ENCODE measurements at regions not wholly inside any gene's neighbourhood (a gene's known extent, or its start where the extent isn't known, plus 50 kb on each side); places are given as distances from the start of the nearest gene placed in this dataset.

DNA sequence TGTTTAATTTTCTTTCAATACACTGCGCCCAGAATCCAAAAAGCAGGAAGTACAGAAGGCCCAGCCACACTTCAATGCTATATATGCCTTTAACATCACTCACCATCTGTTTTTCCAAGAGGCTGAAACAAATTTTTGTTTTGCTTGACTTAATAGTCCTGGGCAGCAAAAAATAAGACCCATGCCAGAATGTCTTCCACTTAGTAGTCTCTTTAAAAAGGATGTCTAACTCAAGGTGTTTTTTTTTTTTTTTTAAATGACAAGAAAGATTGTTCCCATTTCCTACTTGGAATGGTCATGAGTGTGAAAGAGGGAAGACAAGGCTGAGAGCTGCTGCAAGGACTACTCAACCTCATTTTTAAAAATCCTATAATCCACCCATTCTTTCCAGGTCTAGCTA lies 590.3 kb upstream of the SGO1 start:
- no peak overlapping the region for H3K9ac ChIP-seq (ENCODE audit: low read length)
- RAD21 ChIA-PET (ENCODE audit: low non-redundant PET in 1 of 2, low total read pairs in 2 of 2, uncharacterized antibody in 2 of 2, unreplicated experiment in 2 of 2) = no interaction called here
- ATAC-seq = no peak
- H3K79me2 ChIP-seq (ENCODE audit: insufficient read depth, low read length) = no peaks in the 10 kb centered on the region
- POLR2A ChIA-PET = no interaction called here
- TF ChIP-seq ELF1 (IDR thresholded peaks at IDR 0.05; ENCODE audit: borderline replicate concordance, low read depth) (no peak), POLR2AphosphoS5 (IDR thresholded peaks at IDR 0.05; ENCODE audit: low read depth, low read length) (no peak), FOSL1 (IDR thresholded peaks at IDR 0.05; ENCODE audit: low read depth) (no peak), CEBPB (IDR thresholded peaks at IDR 0.05; ENCODE audit: low read depth) (no peak), EZH2 (IDR thresholded peaks at IDR 0.05) (no peak), ZBTB33 (IDR thresholded peaks at IDR 0.05; ENCODE audit: extremely low read depth, insufficient replicate concordance, low read length) (no peak), EZH2phosphoT487 (IDR thresholded peaks at IDR 0.05; ENCODE audit: borderline replicate concordance) (no peak), SIN3A (IDR thresholded peaks at IDR 0.05; ENCODE audit: low read depth) (no peak), ZFX (IDR thresholded peaks at IDR 0.05) (no peak), JUND (IDR thresholded peaks at IDR 0.05) (no peak), REST (IDR thresholded peaks at IDR 0.05; ENCODE audit: low read depth) (no peak), TCF7L2 (IDR thresholded peaks at IDR 0.05; ENCODE audit: borderline replicate concordance, extremely low read depth, insufficient read depth, insufficient read length) (no peak), SP1 (IDR thresholded peaks at IDR 0.05; ENCODE audit: low read depth) (no peak), YY1 (IDR thresholded peaks at IDR 0.05; ENCODE audit: extremely low read depth, insufficient replicate concordance, low read depth, low read length) (no peak), RAD21 (IDR thresholded peaks at IDR 0.05; ENCODE audit: low read depth) (no peak), POLR2A (IDR thresholded peaks at IDR 0.05; ENCODE audit: borderline replicate concordance, extremely low read depth, insufficient read depth, insufficient read length) (no peak)
- TF ChIP-seq, protein P1, sequence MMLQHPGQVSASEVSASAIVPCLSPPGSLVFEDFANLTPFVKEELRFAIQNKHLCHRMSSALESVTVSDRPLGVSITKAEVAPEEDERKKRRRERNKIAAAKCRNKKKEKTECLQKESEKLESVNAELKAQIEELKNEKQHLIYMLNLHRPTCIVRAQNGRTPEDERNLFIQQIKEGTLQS (IDR thresholded peaks at IDR 0.05) = no peak
- TF ChIP-seq, protein P2, sequence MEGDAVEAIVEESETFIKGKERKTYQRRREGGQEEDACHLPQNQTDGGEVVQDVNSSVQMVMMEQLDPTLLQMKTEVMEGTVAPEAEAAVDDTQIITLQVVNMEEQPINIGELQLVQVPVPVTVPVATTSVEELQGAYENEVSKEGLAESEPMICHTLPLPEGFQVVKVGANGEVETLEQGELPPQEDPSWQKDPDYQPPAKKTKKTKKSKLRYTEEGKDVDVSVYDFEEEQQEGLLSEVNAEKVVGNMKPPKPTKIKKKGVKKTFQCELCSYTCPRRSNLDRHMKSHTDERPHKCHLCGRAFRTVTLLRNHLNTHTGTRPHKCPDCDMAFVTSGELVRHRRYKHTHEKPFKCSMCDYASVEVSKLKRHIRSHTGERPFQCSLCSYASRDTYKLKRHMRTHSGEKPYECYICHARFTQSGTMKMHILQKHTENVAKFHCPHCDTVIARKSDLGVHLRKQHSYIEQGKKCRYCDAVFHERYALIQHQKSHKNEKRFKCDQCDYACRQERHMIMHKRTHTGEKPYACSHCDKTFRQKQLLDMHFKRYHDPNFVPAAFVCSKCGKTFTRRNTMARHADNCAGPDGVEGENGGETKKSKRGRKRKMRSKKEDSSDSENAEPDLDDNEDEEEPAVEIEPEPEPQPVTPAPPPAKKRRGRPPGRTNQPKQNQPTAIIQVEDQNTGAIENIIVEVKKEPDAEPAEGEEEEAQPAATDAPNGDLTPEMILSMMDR (IDR thresholded peaks at IDR 0.05 in 2 of 3, conservative IDR thresholded peaks at IDR 0.05 in 1 of 3; ENCODE audit: borderline replicate concordance in 1 of 3, insufficient read depth in 1 of 3, low read depth in 2 of 3, low read length in 2 of 3) = no peak
- TF ChIP-seq, protein P3, sequence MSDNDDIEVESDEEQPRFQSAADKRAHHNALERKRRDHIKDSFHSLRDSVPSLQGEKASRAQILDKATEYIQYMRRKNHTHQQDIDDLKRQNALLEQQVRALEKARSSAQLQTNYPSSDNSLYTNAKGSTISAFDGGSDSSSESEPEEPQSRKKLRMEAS (IDR thresholded peaks at IDR 0.05) = no peak
- no peaks in the 10 kb centered on the region for H3K9me2 ChIP-seq (ENCODE audit: insufficient read depth)
- H3K4me2 ChIP-seq (ENCODE audit: low read length) = no peak overlapping the region
- no peaks in the 10 kb centered on the region for H3K4me1 ChIP-seq (ENCODE audit: control insufficient read depth in 1 of 2, insufficient read depth in 2 of 2, low read length in 2 of 2)
- H3K9me3 ChIP-seq (ENCODE audit: control insufficient read depth in 1 of 2, insufficient read depth in 1 of 2, low read depth in 1 of 2, low read length in 2 of 2) = peaks cover 3 to 16% of the 10 kb centered on the region in 2 experiments; a peak in 2 of 4 replicates
- DNase-seq (ENCODE audit: low read depth, low spot score) = no peak
- intact Hi-C loops (cut with micrococcal nuclease) = no loop called here
- H3K27ac ChIP-seq (ENCODE audit: low read depth, low read length) = no peak overlapping the region
- no peak overlapping the region for H3K4me3 ChIP-seq (replicated peaks in 1 of 2; ENCODE audit: low read depth in 1 of 2, low read length in 2 of 2)
- no peaks in the 10 kb centered on the region for H4K20me1 ChIP-seq (ENCODE audit: insufficient read depth)
- H2AFZ ChIP-seq (ENCODE audit: low read depth, low read length, poor library complexity, severe bottlenecking) = no peak overlapping the region
- CTCF ChIA-PET = no interaction called here
- H3K27me3 ChIP-seq (ENCODE audit: insufficient read depth, low read length) = no peaks in the 10 kb centered on the region
- no TSS peak for BruUV-seq (replicated peaks)
- no peaks in the 10 kb centered on the region for H3K36me3 ChIP-seq (ENCODE audit: control insufficient read depth in 1 of 2, insufficient read depth in 2 of 2, low read length in 2 of 2)

Data from HCT116 (cell line).